ENCODE measurements at regions not wholly inside any gene's neighbourhood (a gene's known extent, or its start where the extent isn't known, plus 50 kb on each side); places are given as distances from the start of the nearest gene placed in this dataset.

DNA sequence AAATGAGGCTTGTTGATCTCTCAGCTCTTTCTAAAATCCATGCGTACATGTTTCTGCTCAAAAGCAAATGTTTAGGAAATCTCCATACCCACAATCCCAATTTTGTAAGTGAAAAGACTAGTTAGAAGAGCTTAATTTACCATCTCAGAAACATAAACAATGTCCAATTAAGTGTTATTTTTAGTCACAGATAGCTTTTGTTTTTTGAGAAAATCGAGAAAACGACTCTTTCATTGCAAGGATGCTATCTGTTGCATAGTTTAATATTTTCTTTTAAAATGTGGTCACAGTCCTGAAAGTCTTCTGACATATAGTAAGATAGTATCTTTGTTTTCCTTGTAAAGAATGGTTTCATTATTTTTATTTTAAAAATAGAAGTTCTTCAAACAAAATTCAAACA, 338.0 kb upstream of the DAB2 start:
- H3K27me3 Mint-ChIP-seq (ENCODE audit: insufficient read depth, unreplicated experiment), result no peaks in the 10 kb centered on the region
- TF ChIP-seq, protein P1, sequence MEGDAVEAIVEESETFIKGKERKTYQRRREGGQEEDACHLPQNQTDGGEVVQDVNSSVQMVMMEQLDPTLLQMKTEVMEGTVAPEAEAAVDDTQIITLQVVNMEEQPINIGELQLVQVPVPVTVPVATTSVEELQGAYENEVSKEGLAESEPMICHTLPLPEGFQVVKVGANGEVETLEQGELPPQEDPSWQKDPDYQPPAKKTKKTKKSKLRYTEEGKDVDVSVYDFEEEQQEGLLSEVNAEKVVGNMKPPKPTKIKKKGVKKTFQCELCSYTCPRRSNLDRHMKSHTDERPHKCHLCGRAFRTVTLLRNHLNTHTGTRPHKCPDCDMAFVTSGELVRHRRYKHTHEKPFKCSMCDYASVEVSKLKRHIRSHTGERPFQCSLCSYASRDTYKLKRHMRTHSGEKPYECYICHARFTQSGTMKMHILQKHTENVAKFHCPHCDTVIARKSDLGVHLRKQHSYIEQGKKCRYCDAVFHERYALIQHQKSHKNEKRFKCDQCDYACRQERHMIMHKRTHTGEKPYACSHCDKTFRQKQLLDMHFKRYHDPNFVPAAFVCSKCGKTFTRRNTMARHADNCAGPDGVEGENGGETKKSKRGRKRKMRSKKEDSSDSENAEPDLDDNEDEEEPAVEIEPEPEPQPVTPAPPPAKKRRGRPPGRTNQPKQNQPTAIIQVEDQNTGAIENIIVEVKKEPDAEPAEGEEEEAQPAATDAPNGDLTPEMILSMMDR (IDR thresholded peaks at IDR 0.05; ENCODE audit: unreplicated experiment), result no peak
- no peak for DNase-seq (ENCODE audit: unreplicated experiment)
- no peaks in the 10 kb centered on the region for H3K9me3 Mint-ChIP-seq (ENCODE audit: unreplicated experiment)
- intact Hi-C loops (cut with micrococcal nuclease), result no loop called here
- H3K36me3 Mint-ChIP-seq (ENCODE audit: insufficient read depth, unreplicated experiment), result no peaks in the 10 kb centered on the region
- no peak overlapping the region for H3K27ac Mint-ChIP-seq (ENCODE audit: low read depth, unreplicated experiment)
- POLR2A ChIA-PET, result interaction anchor here (0.6 to 0.9 kb wide), 3 partner anchors 475 to 1060 kb away, joined by 3 to 4 read pairs (median 3); no protein-coding TSS in a partner anchor
- CTCF ChIA-PET, result interaction anchor here (0.6 to 0.9 kb wide), 4 partner anchors 15 to 973 kb away, joined by 3 to 4 read pairs (median 3); no protein-coding TSS in a partner anchor
- no peak overlapping the region for H3K4me3 Mint-ChIP-seq (ENCODE audit: unreplicated experiment)
- BruUV-seq (replicated peaks), result no TSS peak
- peaks cover 9% of the 10 kb centered on the region for H3K4me1 Mint-ChIP-seq (ENCODE audit: insufficient read depth, unreplicated experiment)

DNA sequence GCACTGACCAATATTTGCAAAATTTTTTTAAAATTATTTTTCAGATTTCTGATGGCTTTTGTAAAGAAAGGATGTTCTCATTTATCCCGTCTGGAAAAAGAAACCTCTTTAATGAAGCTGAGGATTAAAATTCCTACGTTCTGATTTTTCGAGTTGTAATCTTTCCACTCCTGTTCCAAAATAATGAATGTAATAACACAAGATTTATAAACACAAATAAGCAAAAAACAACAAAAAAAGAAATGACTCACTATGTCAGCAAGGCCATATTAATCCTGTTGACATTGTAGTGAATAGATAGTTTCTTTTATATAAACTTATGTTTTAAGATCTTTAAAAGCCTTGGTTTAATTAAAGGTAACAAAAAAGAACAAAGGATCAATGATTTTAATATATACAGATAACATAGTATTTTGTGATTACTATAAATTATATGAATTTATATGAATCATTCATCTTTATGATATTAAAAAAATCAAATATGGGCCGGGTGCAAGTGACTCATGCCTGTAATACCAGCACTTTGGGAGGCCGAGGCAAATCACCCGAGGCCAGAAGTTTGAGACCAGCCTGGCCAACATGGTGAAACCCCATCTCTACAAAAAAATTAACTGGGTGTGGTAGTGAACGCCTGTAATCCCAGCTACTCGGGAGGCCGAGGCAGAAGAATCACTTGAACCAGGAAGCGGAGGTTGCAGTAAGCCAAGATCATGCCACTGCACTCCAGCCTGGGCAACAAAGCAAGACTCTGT, 336.6 kb upstream of the DAB2 start:
- CTCF ChIA-PET, result interaction anchor here (0.7 to 0.8 kb wide), 2 partner anchors 12 to 102 kb away, joined by 3 read pairs; no protein-coding TSS in a partner anchor
- peaks cover 10% of the 10 kb centered on the region for H3K4me1 Mint-ChIP-seq (ENCODE audit: insufficient read depth, unreplicated experiment)
- peak overlapping the region; percentile 95 for H3K27ac Mint-ChIP-seq (ENCODE audit: low read depth, unreplicated experiment)
- no peaks in the 10 kb centered on the region for H3K36me3 Mint-ChIP-seq (ENCODE audit: insufficient read depth, unreplicated experiment)
- H3K27me3 Mint-ChIP-seq (ENCODE audit: insufficient read depth, unreplicated experiment), result no peaks in the 10 kb centered on the region
- H3K4me3 Mint-ChIP-seq (ENCODE audit: unreplicated experiment), result no peak overlapping the region
- no peaks in the 10 kb centered on the region for H3K9me3 Mint-ChIP-seq (ENCODE audit: unreplicated experiment)
- intact Hi-C loops (cut with micrococcal nuclease), result no loop called here
- TF ChIP-seq, protein P1 (IDR thresholded peaks at IDR 0.05; ENCODE audit: unreplicated experiment), result no peak
- DNase-seq (ENCODE audit: unreplicated experiment), result peak; percentile 32
- BruUV-seq (replicated peaks), result no TSS peak
- POLR2A ChIA-PET, result interaction anchor here (0.6 to 1.2 kb wide), 2 partner anchors 13 to 923 kb away, joined by 3 to 5 read pairs; no protein-coding TSS in a partner anchor

DNA sequence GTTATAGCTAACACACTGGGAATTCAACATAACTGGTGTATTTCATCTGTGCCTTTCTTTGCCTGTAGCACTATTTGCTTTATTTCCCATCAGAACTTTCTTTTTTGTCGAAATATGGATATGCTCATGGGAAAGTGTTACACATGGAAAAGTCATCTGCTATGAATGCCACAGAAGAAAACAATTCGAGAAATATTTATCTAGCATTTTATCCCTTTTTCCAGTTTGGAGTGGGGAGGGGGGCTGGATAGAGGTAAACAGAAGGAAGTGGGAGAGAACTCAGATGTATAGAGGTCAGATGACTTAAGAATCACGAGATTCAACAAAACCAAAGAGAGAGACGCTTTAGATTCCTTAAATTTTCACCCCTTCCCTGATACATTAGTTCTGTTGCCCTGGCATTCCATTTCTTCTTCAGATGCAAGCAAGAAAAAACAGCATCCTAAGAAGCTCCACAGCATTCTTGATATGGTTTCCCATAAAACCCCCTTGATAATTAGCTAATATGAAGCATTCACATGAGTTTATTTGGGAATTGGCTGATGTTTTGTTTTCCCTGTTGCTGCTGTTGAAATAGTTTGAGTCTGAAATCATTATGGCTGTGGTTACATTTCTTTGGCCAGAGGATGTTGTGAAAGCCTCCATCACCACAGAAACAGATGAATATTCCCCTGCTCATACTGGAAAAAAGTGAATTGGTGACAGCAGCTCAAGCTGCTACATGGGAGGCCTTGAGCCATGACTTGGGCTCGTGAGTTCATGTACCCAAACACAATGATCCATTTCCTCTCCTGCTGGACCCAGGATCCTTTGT, 335.8 kb upstream of the DAB2 start:
- POLR2A ChIA-PET, result interaction anchor here (0.6 to 1.2 kb wide), 4 partner anchors 13 to 1886 kb away, joined by 3 to 5 read pairs (median 4); no protein-coding TSS in a partner anchor

More for the DNA sequence above, 335.8 kb upstream of the DAB2 start:
- H3K4me3 Mint-ChIP-seq (ENCODE audit: unreplicated experiment), result no peak overlapping the region
- H3K27ac Mint-ChIP-seq (ENCODE audit: low read depth, unreplicated experiment), result peak overlapping the region; percentile 95
- no peaks in the 10 kb centered on the region for H3K9me3 Mint-ChIP-seq (ENCODE audit: unreplicated experiment)
- TF ChIP-seq, protein P1 (IDR thresholded peaks at IDR 0.05; ENCODE audit: unreplicated experiment), result no peak
- peaks cover 15% of the 10 kb centered on the region for H3K4me1 Mint-ChIP-seq (ENCODE audit: insufficient read depth, unreplicated experiment)
- DNase-seq (ENCODE audit: unreplicated experiment), result peak; percentile 88
- no TSS peak for BruUV-seq (replicated peaks)
- intact Hi-C loops (cut with micrococcal nuclease), result no loop called here
- H3K36me3 Mint-ChIP-seq (ENCODE audit: insufficient read depth, unreplicated experiment), result no peaks in the 10 kb centered on the region
- CTCF ChIA-PET, result interaction anchor here (0.7 kb wide), 1 partner anchor 11 kb away, joined by 3 read pairs; no protein-coding TSS in a partner anchor
- no peaks in the 10 kb centered on the region for H3K27me3 Mint-ChIP-seq (ENCODE audit: insufficient read depth, unreplicated experiment)

Measured in MCF 10A (cell line).